Ishikawa (cell line): ENCODE measurements at regions not wholly inside any gene's neighbourhood (a gene's known extent, or its start where the extent isn't known, plus 50 kb on each side); places are given as distances from the start of the nearest gene placed in this dataset.

ENCODE experiments used
- CEBPB ChIP-seq: IDR thresholded peaks from 2 replicates; pipeline ENCODE4 v1.6.1; 2012
- CREB1 ChIP-seq: IDR thresholded peaks from 2 replicates; pipeline ENCODE4 v1.6.1; 2012; ENCODE audit warnings: low read depth
- EGR1 ChIP-seq: IDR thresholded peaks from 2 replicates; pipeline ENCODE4 v1.6.1; 2012
- EP300 ChIP-seq: IDR thresholded peaks from 2 replicates; pipeline ENCODE4 v1.6.1; 2012; ENCODE audit warnings: borderline replicate concordance
- FOXM1 ChIP-seq: IDR thresholded peaks from 2 replicates; pipeline ENCODE4 v1.6.1; 2012; ENCODE audit warnings: low read depth, borderline replicate concordance
- NFIC ChIP-seq: IDR thresholded peaks from 2 replicates; pipeline ENCODE4 v1.6.1; 2012
- RAD21 ChIP-seq: IDR thresholded peaks from 2 replicates; pipeline ENCODE4 v1.6.1; 2012; ENCODE audit warnings: low read depth
- TAF1 ChIP-seq: IDR thresholded peaks from 2 replicates; pipeline ENCODE4 v1.6.1; 2012; ENCODE audit warnings: low read depth, mild to moderate bottlenecking
- TCF12 ChIP-seq: IDR thresholded peaks from 2 replicates; pipeline ENCODE4 v1.6.1; 2012; ENCODE audit warnings: low read depth
- TEAD4 ChIP-seq: IDR thresholded peaks from 2 replicates; pipeline ENCODE4 v1.6.1; 2012
- YY1 ChIP-seq: IDR thresholded peaks from 2 replicates; pipeline ENCODE4 v1.6.1; 2012; ENCODE audit warnings: low read depth
- ZBTB7A ChIP-seq: IDR thresholded peaks from 2 replicates; pipeline ENCODE4 v1.6.1; 2012; ENCODE audit warnings: low read depth
- TF ChIP-seq, protein P1 (sequence below): IDR thresholded peaks from 2 replicates; pipeline ENCODE4 v1.6.1; 2012
- TF ChIP-seq, protein P2 (sequence below): IDR thresholded peaks from 2 replicates; pipeline ENCODE4 v1.6.1; 2012; ENCODE audit warnings: low read depth, mild to moderate bottlenecking
- TF ChIP-seq, protein P3 (sequence below): IDR thresholded peaks from 2 replicates; pipeline ENCODE4 v1.6.1; 2012

DNA sequence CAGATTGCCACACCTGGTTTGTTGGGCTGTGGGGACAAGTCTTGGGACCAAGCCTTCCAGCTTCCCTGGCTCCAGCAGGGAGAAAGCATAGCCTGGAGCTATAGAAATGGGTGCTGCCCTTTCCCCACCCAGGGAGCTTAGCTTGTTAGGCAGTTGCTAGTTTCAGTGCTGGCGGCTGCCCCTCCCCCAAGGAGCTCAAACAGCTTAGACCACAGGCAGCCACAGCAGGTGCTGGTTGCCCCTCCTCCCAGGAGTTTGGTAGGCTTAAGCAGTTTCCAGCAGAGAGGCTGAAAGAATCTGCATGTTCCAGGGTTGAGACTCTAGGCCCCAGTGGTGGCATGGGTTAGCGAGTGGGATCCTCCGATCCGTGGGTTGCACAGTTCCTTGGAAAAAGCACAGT, 889.7 kb downstream of the IGSF11 start:
- no peak for TF ChIP-seq CREB1
- no peak for TF ChIP-seq RAD21
- TF ChIP-seq, protein P1, sequence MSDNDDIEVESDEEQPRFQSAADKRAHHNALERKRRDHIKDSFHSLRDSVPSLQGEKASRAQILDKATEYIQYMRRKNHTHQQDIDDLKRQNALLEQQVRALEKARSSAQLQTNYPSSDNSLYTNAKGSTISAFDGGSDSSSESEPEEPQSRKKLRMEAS, result no peak
- no peak for TF ChIP-seq NFIC
- TF ChIP-seq TAF1, result no peak
- TF ChIP-seq EGR1, result no peak
- TF ChIP-seq FOXM1, result no peak
- TF ChIP-seq, protein P2, sequence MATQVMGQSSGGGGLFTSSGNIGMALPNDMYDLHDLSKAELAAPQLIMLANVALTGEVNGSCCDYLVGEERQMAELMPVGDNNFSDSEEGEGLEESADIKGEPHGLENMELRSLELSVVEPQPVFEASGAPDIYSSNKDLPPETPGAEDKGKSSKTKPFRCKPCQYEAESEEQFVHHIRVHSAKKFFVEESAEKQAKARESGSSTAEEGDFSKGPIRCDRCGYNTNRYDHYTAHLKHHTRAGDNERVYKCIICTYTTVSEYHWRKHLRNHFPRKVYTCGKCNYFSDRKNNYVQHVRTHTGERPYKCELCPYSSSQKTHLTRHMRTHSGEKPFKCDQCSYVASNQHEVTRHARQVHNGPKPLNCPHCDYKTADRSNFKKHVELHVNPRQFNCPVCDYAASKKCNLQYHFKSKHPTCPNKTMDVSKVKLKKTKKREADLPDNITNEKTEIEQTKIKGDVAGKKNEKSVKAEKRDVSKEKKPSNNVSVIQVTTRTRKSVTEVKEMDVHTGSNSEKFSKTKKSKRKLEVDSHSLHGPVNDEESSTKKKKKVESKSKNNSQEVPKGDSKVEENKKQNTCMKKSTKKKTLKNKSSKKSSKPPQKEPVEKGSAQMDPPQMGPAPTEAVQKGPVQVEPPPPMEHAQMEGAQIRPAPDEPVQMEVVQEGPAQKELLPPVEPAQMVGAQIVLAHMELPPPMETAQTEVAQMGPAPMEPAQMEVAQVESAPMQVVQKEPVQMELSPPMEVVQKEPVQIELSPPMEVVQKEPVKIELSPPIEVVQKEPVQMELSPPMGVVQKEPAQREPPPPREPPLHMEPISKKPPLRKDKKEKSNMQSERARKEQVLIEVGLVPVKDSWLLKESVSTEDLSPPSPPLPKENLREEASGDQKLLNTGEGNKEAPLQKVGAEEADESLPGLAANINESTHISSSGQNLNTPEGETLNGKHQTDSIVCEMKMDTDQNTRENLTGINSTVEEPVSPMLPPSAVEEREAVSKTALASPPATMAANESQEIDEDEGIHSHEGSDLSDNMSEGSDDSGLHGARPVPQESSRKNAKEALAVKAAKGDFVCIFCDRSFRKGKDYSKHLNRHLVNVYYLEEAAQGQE, result no peak
- no peak for TF ChIP-seq ZBTB7A
- TF ChIP-seq CEBPB, result no peak
- TF ChIP-seq, protein P3, sequence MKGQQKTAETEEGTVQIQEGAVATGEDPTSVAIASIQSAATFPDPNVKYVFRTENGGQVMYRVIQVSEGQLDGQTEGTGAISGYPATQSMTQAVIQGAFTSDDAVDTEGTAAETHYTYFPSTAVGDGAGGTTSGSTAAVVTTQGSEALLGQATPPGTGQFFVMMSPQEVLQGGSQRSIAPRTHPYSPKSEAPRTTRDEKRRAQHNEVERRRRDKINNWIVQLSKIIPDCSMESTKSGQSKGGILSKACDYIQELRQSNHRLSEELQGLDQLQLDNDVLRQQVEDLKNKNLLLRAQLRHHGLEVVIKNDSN, result no peak
- no peak for TF ChIP-seq YY1
- no peak for TF ChIP-seq EP300
- no peak for TF ChIP-seq TEAD4
- TF ChIP-seq TCF12, result no peak

DNA sequence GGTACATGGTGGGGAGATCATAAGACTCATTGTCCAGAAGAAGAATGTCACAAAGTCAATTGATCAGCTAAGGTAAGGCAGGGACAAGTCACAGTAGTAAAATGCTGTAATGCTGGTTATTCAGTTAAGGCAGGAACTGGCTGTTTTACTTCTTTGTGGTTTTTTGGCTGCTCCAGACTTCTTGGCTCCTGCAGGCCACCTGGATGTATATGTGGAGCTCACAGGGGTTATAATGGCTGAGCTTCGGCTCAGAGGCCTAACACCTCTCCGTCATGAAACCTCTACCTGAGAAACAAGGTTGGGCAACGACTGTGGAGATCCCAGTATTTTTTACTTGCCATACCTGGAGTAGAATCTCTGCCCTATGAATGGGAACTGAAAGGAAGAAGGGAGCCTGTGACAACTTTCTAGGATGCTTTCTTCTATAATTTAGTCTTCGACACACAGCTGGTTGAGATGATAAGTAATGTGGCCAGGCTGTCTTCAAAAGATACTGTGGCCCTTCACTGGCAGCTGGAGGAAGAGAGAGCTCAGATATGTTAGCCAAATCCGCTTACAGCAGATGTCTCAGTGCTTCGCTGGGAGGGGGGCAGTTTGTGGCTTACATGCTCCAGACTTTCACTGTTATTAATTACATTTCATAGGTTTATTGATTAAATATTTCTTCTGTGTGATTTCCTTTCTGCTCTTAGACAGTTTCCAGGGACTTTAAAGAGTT, 887.8 kb downstream of the IGSF11 start:
- TF ChIP-seq TAF1 (no peak), NFIC (no peak), FOXM1 (no peak), RAD21 (no peak), EGR1 (no peak), ZBTB7A (no peak), EP300 (no peak), TCF12 (no peak), CREB1 (no peak), CEBPB (no peak), TEAD4 (no peak), YY1 (no peak)
- TF ChIP-seq, protein P1, result no peak
- TF ChIP-seq, protein P3, result no peak
- TF ChIP-seq, protein P2, result no peak

DNA sequence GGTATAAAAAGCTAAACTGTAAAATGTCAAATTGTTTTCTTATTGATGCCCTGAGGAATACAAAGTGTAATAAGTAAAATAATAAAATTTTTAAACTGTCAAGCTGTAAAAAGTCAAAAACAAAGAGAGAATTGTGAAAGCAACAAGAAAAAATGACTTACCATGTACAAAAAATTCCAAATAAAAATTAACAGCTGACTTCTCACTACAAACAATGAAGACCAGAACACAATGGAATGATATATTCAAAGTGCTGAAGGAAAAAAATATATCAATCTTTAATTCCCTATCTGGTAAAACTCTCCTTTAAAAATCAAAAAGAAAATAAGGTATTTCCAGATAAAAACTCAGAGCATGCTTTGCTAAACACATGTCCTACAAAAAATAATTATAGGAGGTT, 883.5 kb downstream of the IGSF11 start:
- TF ChIP-seq EGR1 (no peak), EP300 (no peak), ZBTB7A (no peak), TCF12 (no peak), RAD21 (no peak), TAF1 (no peak)

DNA sequence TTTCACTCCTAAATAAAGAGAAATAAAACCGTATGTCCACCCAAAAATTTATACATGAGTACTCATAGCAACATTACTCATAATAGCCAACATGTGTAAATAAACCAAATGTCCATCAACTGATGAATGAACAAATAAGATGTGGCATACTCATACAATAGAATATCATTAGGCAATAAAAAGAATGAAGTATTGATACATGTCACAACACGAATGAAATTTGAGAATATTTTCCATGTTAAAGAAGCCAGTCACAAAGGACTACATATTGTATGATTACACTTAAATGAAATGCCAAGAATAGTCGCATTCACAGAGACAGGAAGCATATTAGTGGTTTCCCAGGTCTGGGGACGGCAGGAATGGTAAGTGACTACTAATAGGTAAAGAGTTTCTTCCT, 869.2 kb downstream of the IGSF11 start:
- TF ChIP-seq, protein P2, result no peak
- TF ChIP-seq NFIC, result no peak
- no peak for TF ChIP-seq TCF12
- TF ChIP-seq, protein P3, result no peak
- no peak for TF ChIP-seq TAF1
- no peak for TF ChIP-seq FOXM1
- no peak for TF ChIP-seq CREB1
- no peak for TF ChIP-seq TEAD4
- TF ChIP-seq, protein P1, result no peak
- TF ChIP-seq CEBPB, result no peak
- no peak for TF ChIP-seq EGR1
- TF ChIP-seq EP300, result no peak
- no peak for TF ChIP-seq RAD21
- no peak for TF ChIP-seq ZBTB7A
- no peak for TF ChIP-seq YY1
